Spleen (tissue), 7 donors: ENCODE measurements at regions not wholly inside any gene's neighbourhood (a gene's known extent, or its start where the extent isn't known, plus 50 kb on each side); places are given as distances from the start of the nearest gene placed in this dataset.

ENCODE experiments used
- CTCF ChIP-seq, 11 experiments: fragments of 200-600 bp in 7 of 11; fragments of 450-650 bp in 4 of 11; sonication (generic) in 4 of 11; IDR thresholded peaks in 8 of 11; conservative IDR thresholded peaks in 3 of 11; 1 replicate in 7 of 11; 2 replicates in 4 of 11; pipeline versions ENCODE4 v1.4.0 to v1.8.0; 2016 to 2021; ENCODE audit warnings: antibody characterized with exemption in 11 of 11, inconsistent platforms in 4 of 11, mild to moderate bottlenecking in 1 of 11
- POLR2AphosphoS5 ChIP-seq, 3 donors: sonication (generic); formaldehyde crosslinking; IDR thresholded peaks; one replicate each; pipeline ENCODE4 v1.5.1; 2017; ENCODE audit warnings: antibody characterized with exemption in 3 of 3
- donor health status: DM: no; HTN: no; CAD: no; lungs with moderate emphysema.
- donor health status: DM: no; HTN: no; CAD: no.
- donor health status: DM: no; HTN: no; CAD: no.

GRCh38 chr7:121595758-121596696 lies 199.9 kb upstream of the FAM3C start:
- TF ChIP-seq CTCF (IDR thresholded peaks at IDR 0.05 in 8 of 11, conservative IDR thresholded peaks at IDR 0.05 in 3 of 11) (no peak), POLR2AphosphoS5 (IDR thresholded peaks at IDR 0.05) (no peak)
